H1 (cell line): ENCODE measurements at regions not wholly inside any gene's neighbourhood (a gene's known extent, or its start where the extent isn't known, plus 50 kb on each side); places are given as distances from the start of the nearest gene placed in this dataset.
"Not testable (repeated sequence)": the region's sequence is repeated elsewhere in the genome, so short reads cannot be mapped to it uniquely, and the experiment has no call there.

ENCODE experiments used
- CTCF ChIA-PET: fragments of 300-600 bp; sonication (Branson Sonifier 250); formaldehyde crosslinking; loops from one replicate; lab custom pipeline; 2021; ENCODE audit not compliant: partially characterized antibody; lab: Charles Lee
- POLR2A ChIA-PET: fragments of 300-600 bp; sonication (Branson Sonifier 250); formaldehyde crosslinking; loops from one replicate; lab custom pipeline; 2021; ENCODE audit warnings: inconsistent platforms; ENCODE audit not compliant: partially characterized antibody; lab: Charles Lee
- DNase-seq, 2 experiments: peaks; one replicate each; pipeline versions ENCODE4 v3.0.0 to v3.0.0-alpha.2; 2010 to 2022; ENCODE audit warnings: low spot score in 2 of 2, low read depth in 1 of 2, mixed read lengths in 1 of 2
- FAIRE-seq: peaks from 2 replicates; lab custom pipeline; 2011; peaks lifted over from hg19 to GRCh38; lab: Jason Lieb, UNC
- H2AFZ ChIP-seq: 2 replicates; pipeline ENCODE4 v1.8.1; 2012; ENCODE audit warnings: low read length, inconsistent platforms
- H2AK5ac ChIP-seq: 2 replicates; pipeline ENCODE4 v1.6.1; 2013; ENCODE audit warnings: low read depth, low read length
- H2BK120ac ChIP-seq: replicated peaks from 2 replicates; pipeline ENCODE3; 2013; ENCODE audit warnings: low read depth, low read length, inconsistent platforms
- H2BK12ac ChIP-seq: 2 replicates; pipeline ENCODE4 v1.6.1; 2013; ENCODE audit warnings: low read depth, low read length
- H2BK15ac ChIP-seq: 2 replicates; pipeline ENCODE4 v1.6.1; 2013; ENCODE audit warnings: low read length
- H2BK20ac ChIP-seq: 2 replicates; pipeline ENCODE4 v1.6.1; 2013; ENCODE audit warnings: low read length
- H2BK5ac ChIP-seq: 2 replicates; pipeline ENCODE4 v1.6.1; 2013; ENCODE audit warnings: low read depth, low read length
- H3K14ac ChIP-seq: 2 replicates; pipeline ENCODE4 v1.6.1; 2013; ENCODE audit warnings: inconsistent platforms; ENCODE audit not compliant: insufficient read length
- H3K18ac ChIP-seq: 2 replicates; pipeline ENCODE4 v1.6.1; 2013; ENCODE audit warnings: low read length; ENCODE audit errors: extremely low read depth
- H3K23ac ChIP-seq: 2 replicates; pipeline ENCODE4 v1.6.1; 2013; ENCODE audit warnings: inconsistent platforms; ENCODE audit not compliant: insufficient read length
- H3K23me2 ChIP-seq: 2 replicates; pipeline ENCODE4 v1.6.1; 2013; ENCODE audit warnings: low read depth, low read length
- H3K27ac ChIP-seq: 2 replicates; pipeline ENCODE4 v1.6.1; 2011; ENCODE audit warnings: low read depth, low read length, inconsistent platforms
- H3K27me3 ChIP-seq, 4 experiments: replicated peaks in 1 of 4; 1 replicate in 1 of 4; 2 replicates in 3 of 4; pipeline versions ENCODE4 v1.6.1 to v1.8.1; 2011 to 2013; ENCODE audit warnings: low read length in 3 of 4, mild to moderate bottlenecking in 3 of 4, inconsistent platforms in 2 of 4, mixed read lengths in 2 of 4, moderate library complexity in 1 of 4; ENCODE audit not compliant: control insufficient read depth in 3 of 4, insufficient read depth in 3 of 4; ENCODE audit errors: extremely low read depth in 1 of 4
- H3K36me3 ChIP-seq, 4 experiments: 2 replicates each; pipeline versions ENCODE4 v1.6.1 to v1.8.1; 2011 to 2013; ENCODE audit warnings: mild to moderate bottlenecking in 4 of 4, low read length in 3 of 4, moderate library complexity in 2 of 4, control low read depth in 1 of 4, inconsistent platforms in 1 of 4; ENCODE audit not compliant: insufficient read depth in 4 of 4, control insufficient read depth in 2 of 4
- H3K4ac ChIP-seq: replicated peaks from 2 replicates; pipeline ENCODE3; 2013; ENCODE audit warnings: low read length, low read depth, mixed read lengths, inconsistent platforms; ENCODE audit not compliant: insufficient read length
- H3K4me1 ChIP-seq, 4 experiments: replicated peaks in 1 of 4; 1 replicate in 1 of 4; 2 replicates in 3 of 4; pipeline versions ENCODE4 v1.6.1 to v1.8.1; 2011 to 2013; ENCODE audit warnings: low read length in 3 of 4, inconsistent platforms in 2 of 4, mixed read lengths in 1 of 4; ENCODE audit not compliant: insufficient read depth in 4 of 4, control insufficient read depth in 3 of 4
- H3K4me2 ChIP-seq, 2 experiments: 2 replicates each; pipeline versions ENCODE4 v1.6.1 to v1.8.1; 2011 to 2013; ENCODE audit warnings: low read depth in 2 of 2, low read length in 2 of 2, control low read depth in 1 of 2, inconsistent platforms in 1 of 2, mild to moderate bottlenecking in 1 of 2; ENCODE audit not compliant: insufficient read depth in 1 of 2
- H3K4me3 ChIP-seq, 4 experiments: fragments of 200-600, 300-600 bp in 1 of 4; sonication (generic), shearing (Covaris generic), sonication (Bioruptor Twin) in 1 of 4; 2 replicates each; pipeline versions ENCODE4 v1.5.1 to v1.8.1; 2011 to 2016; ENCODE audit warnings: low read length in 4 of 4, low read depth in 3 of 4, control low read depth in 2 of 4, inconsistent platforms in 2 of 4, mild to moderate bottlenecking in 2 of 4, mixed read lengths in 1 of 4, moderate library complexity in 1 of 4; ENCODE audit not compliant: insufficient read depth in 2 of 4; ENCODE audit errors: extremely low read depth in 1 of 4
- H3K56ac ChIP-seq: replicated peaks from 2 replicates; pipeline ENCODE3; 2013; ENCODE audit warnings: low read depth, mild to moderate bottlenecking, mixed read lengths, low read length, inconsistent platforms; ENCODE audit not compliant: insufficient read length
- H3K79me1 ChIP-seq: 2 replicates; pipeline ENCODE4 v1.6.1; 2013; ENCODE audit warnings: low read depth, low read length, control low read depth
- H3K79me2 ChIP-seq, 2 experiments: 2 replicates each; pipeline versions ENCODE4 v1.6.1 to v1.8.1; 2012 to 2013; ENCODE audit warnings: low read length in 2 of 2, mild to moderate bottlenecking in 2 of 2, inconsistent platforms in 1 of 2; ENCODE audit not compliant: insufficient read depth in 2 of 2, control insufficient read depth in 1 of 2
- H3K9ac ChIP-seq, 4 experiments: replicated peaks in 1 of 4; 1 replicate in 1 of 4; 2 replicates in 3 of 4; pipeline versions ENCODE4 v1.6.1 to v1.8.1; 2011 to 2013; ENCODE audit warnings: low read depth in 3 of 4, low read length in 3 of 4, control low read depth in 2 of 4, mild to moderate bottlenecking in 2 of 4, moderate library complexity in 2 of 4, inconsistent platforms in 1 of 4; ENCODE audit errors: extremely low read depth in 1 of 4
- H3K9me3 ChIP-seq, 2 experiments: 2 replicates each; pipeline versions ENCODE4 v1.6.1 to v1.8.1; 2012 to 2013; ENCODE audit warnings: mild to moderate bottlenecking in 2 of 2, moderate library complexity in 2 of 2, control low read depth in 1 of 2, inconsistent platforms in 1 of 2, low read depth in 1 of 2, low read length in 1 of 2, mixed read lengths in 1 of 2; ENCODE audit not compliant: insufficient read depth in 2 of 2
- H4K20me1 ChIP-seq, 2 experiments: replicated peaks in 1 of 2; 2 replicates each; pipeline versions ENCODE3 to v1.8.1; 2011 to 2013; ENCODE audit warnings: inconsistent platforms in 2 of 2, low read length in 2 of 2, mild to moderate bottlenecking in 1 of 2; ENCODE audit not compliant: insufficient read depth in 2 of 2, control insufficient read depth in 1 of 2
- H4K5ac ChIP-seq: 2 replicates; pipeline ENCODE4 v1.6.1; 2013; ENCODE audit warnings: low read length, low read depth, mixed read lengths, inconsistent platforms; ENCODE audit not compliant: insufficient read length
- H4K8ac ChIP-seq: 2 replicates; pipeline ENCODE4 v1.8.0; 2013; ENCODE audit warnings: mild to moderate bottlenecking, moderate library complexity, low read length, inconsistent platforms; ENCODE audit not compliant: insufficient read depth; ENCODE audit errors: extremely low read depth
- H4K91ac ChIP-seq: replicated peaks from 2 replicates; pipeline ENCODE3; 2013; ENCODE audit warnings: low read length, mixed read lengths, inconsistent platforms; ENCODE audit not compliant: insufficient read length
- WGBS, 2 experiments: shearing (Covaris generic) in 1 of 2; methylation state at CpG; one replicate each; pipeline versions ENCODE4 v1.1.6 to v1.1.7; 2013 to 2015; ENCODE audit warnings: low lambda C conversion rate in 2 of 2, mixed read lengths in 2 of 2, inconsistent platforms in 1 of 2, low coverage in 1 of 2, missing lambda C conversion rate in 1 of 2; ENCODE audit not compliant: insufficient replicate concordance in 2 of 2, insufficient coverage in 1 of 2, insufficient read length in 1 of 2; ENCODE audit errors: extremely low coverage in 1 of 2, missing lambda C conversion rate in 1 of 2; 5-methylcytosine and 5-hydroxymethylcytosine counted together

DNA sequence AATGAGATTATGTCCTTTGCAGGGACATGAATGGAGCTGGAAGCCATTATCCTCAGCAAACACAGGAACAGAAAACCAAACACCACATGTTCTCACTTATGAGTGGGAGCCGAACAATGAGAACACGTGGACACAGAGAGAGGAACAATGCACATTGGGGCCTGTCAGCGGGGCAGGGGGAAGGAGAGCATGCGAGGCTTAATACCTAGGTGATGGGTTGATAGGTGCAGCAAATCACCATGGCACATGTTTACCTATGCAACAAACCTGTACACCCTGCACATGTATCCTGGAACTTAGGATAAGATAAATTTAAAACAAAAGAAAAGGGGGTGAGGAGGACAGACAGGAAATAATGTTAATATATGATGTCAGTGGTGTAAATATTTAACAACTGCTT lies 53.0 kb upstream of the PELI2 start:
- H3K23ac ChIP-seq, H3K9ac ChIP-seq, H3K4me1 ChIP-seq, H2AK5ac ChIP-seq, H2AFZ ChIP-seq, H2BK20ac ChIP-seq, H3K4me3 ChIP-seq, H3K4ac ChIP-seq, H3K27me3 ChIP-seq, H2BK12ac ChIP-seq, H3K27ac ChIP-seq, H3K9me3 ChIP-seq, H3K56ac ChIP-seq, FAIRE-seq, DNase-seq, POLR2A ChIA-PET, H3K79me1 ChIP-seq, H4K91ac ChIP-seq, H2BK120ac ChIP-seq, H3K18ac ChIP-seq, H2BK15ac ChIP-seq, H3K36me3 ChIP-seq, H3K4me2 ChIP-seq, H4K20me1 ChIP-seq, H4K5ac ChIP-seq, H3K14ac ChIP-seq, H3K23me2 ChIP-seq, H4K8ac ChIP-seq, H3K79me2 ChIP-seq, H2BK5ac ChIP-seq: not testable (repeated sequence)
- WGBS, 2 experiments = 85% methylated on average over 4 of the region's 4 CpGs; no CpG with 5 or more reads in 1 of the 2 experiments
- CTCF ChIA-PET = interaction anchor here (1.0 kb wide), 1 partner anchor 9 kb away, joined by 3 read pairs; no protein-coding TSS in a partner anchor
